Muscle of arm (tissue), 1 donor: ENCODE measurements at regions not wholly inside any gene's neighbourhood (a gene's known extent, or its start where the extent isn't known, plus 50 kb on each side); places are given as distances from the start of the nearest gene placed in this dataset.

Experiments
- DNase-seq: peaks from one replicate; pipeline ENCODE4 v3.0.0-alpha.2; 2013

DNA sequence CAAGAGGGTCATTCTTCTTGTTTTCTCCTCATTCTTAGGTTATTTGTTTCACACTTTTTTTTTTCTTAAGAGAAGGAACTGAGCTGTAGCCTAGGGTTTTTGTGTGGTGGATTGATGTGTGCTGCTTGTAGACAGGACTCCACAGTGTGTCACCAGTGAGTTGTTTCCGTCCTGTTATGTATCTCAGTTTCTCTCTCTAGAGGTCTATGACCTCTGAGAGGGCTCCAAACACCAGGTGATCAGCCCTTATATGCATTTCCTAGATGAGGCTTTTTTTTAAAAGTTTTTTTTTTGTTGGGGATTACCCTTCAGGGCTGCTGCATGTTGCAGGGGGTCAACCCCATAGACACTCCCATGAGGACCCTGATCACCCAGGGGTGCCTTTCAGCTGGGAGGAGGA lies 124.2 kb upstream of the MAST4 start:
- no peak for DNase-seq

DNA sequence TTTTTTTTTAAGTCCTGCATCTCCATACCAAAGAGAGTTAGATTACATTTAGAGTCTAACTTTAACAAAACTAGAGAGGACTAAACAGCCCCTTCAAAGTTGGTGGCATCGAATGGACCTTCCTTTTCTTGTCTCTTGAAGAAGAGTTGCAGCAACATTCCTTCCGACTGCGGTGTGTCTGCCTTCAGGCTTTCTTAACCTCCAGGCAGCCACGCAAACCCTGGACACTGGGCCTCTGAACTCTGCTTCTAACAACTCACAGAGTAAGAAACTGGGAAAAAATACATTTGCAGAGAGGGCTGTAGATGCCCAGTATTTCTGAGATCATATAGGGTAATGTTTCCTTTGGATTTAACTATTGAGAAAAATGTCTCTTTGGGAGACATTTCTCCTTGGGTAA lies 120.5 kb upstream of the MAST4 start:
- no peak for DNase-seq

DNA sequence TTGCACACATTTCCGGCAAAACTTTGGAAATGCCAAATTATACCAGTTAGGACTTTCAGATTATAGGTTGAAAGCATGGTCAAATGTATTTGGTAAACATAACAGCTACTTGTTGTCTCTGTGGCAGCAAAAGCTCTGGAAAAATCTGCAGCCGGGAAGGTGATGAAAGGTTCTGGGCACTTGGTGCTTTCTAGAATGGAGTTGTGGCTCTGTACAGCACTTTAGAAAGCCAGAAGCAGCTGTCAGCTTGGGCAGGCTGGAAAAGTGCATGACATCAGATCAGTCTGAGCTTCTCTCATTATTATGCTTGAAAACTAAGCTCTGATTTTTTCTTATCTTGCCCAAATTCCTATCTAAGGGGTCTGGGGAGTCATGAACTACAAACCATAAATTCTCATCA lies 118.6 kb upstream of the MAST4 start:
- DNase-seq: peak; percentile 7

DNA sequence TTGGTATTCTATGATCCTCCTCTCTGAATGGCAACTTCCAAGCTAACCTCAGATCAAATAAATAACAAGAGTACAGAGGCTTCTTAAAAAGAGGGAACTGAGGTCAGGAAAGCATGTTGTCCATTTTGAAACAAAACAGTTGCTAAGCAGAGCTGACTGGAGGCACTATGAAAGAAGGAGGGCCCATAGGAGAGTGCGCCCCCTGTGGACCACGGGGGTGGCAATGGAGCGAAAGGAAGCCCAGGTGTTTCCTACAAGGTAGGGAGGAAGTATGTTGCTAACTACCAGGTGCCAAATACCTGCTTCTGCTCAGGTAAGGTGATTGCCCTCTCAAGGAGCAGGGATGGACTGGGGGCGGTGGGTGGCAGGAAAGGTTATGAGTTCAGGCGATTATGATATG lies 101.8 kb upstream of the MAST4 start:
- no peak for DNase-seq

DNA sequence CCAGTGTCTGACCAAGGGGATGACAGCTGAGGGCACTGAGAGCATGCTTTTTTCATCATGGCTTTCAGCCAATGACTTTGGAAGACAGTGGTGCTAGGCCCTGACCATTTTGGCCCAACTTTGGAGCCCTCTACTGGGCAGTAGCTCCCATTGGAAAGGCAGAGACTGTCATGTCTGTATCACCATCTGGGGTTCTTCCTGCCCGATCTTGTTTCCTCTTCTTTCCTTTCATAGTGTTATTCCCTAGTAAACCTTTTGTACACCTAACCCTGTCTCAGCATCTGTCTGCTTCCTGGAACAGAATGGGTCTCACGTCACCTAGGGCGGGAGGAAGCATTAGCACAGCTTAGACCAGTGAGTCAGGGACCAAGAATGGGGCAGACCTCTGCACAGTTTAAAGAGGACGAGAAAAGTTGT lies 97.4 kb upstream of the MAST4 start:
- no peak for DNase-seq

DNA sequence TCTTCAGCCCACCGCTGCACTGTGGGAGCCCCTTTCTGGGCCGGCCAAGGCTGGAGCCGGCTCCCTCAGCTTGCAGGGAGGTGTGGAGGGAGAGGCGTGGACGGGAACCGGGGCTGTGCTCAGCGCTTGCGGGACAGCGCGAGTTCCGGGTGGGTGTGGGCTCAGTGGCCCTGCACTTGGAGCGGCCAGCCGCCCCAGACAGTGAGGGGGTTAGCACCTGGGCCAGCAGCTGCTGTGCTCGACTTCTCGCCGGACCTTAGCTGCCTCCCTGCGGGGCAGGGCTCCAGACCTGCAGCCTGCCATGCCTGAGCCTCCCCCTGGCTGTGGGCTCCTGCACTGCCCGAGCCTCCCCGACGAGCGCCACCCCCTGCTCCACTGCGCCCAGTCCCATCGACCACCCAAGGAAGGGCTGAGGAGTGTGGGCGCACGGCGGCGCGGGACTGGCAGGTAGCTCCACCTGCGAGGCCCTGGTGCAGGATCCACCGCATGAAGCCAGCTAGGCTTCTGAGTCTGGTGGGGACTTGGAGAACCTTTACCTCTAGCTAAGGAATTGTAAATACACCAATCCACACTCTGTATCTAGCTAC lies 92.9 kb upstream of the MAST4 start:
- DNase-seq: no peak

DNA sequence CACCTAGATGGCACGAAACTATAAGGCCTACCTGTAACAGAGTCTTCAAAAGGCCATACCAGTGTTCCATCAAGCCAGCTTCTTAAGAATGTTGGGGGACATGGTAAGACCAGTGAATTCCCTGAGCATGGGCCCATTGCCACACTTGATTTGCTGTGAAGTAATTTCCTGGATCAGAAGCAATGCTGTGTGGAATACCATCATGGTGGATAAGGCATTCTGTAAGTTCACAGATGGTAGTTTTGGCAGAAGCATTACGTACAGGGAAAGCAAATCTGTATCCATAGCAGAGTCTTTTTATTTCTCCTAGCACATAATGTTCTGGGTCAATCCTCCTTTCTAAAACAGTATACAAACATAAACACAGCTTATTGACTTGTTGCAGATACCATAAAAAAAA lies 89.1 kb upstream of the MAST4 start:
- no peak for DNase-seq

DNA sequence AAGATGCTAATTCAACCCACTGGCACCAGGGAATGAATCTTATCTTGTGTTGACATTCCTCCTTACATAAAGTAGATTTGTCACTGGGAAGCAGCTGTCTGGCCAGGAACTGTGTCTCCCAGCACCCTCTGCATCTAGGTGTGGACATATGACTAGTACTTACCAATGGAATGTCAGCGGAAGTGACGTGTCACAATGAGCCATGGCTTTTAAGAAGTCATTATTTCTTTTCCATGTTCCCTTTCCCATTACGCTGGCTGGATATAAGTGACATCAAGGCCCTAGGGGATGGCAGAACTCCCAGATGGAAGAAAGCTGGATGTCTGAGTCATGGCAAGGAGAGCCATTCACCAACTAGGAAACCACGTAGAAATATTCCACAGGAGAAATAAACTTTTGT lies 84.7 kb upstream of the MAST4 start:
- no peak for DNase-seq

DNA sequence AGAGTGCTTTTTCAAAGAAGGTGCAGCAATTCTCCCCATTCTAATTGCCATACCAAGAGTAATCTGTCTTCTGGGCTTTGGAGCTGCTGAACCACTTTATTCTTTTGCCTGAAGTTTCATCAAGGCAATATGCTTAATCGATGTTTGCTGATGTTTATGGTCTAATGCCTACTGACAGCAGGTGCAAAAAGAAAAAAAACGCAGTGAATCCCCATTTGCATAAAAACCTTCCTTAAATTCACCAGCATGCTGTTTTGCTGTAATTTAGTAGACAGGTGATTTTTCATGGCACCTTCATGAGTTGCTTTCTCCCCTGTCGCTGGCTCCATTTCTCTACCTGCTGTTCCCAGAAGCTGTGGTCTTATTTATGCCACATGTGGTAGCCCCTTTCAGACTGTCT lies 83.1 kb upstream of the MAST4 start:
- no peak for DNase-seq

DNA sequence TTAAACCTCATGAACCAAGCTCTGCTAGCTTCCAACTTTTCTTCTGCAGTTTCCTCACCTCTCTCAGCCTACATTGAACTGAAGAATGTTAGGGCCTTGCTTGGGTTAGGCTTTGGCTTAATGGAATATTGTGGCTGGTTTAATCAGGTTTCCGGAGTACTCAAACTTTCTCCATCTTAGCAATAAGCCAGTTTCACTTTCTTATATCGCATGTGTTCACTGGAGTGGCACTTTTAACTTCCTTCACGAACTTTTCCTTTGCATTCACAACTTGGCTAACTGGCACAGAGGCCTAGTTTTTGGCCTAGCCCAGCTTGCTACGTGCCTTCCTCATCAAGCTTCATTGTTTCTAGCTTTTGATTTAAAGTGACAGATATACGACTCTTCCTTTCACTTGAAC lies 81.0 kb upstream of the MAST4 start:
- DNase-seq: no peak

DNA sequence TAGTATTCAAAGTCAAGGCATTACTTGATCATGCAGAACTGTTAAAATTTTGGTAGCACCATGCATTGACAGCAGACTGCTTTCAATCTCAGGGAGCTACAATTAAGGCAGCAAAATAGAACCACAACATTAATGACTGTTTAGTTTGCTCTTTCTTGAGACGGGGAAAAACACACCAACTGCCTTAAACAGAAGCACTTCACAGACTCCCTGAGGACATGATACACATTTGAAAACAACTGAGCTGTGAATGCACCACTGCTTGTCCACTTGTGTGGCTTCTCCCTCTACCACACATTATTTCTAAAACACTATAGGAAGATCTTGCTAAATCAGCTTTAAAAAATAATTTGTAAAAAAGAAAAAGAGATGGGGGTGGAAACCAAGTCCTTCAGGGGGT lies 79.6 kb upstream of the MAST4 start:
- DNase-seq: no peak

DNA sequence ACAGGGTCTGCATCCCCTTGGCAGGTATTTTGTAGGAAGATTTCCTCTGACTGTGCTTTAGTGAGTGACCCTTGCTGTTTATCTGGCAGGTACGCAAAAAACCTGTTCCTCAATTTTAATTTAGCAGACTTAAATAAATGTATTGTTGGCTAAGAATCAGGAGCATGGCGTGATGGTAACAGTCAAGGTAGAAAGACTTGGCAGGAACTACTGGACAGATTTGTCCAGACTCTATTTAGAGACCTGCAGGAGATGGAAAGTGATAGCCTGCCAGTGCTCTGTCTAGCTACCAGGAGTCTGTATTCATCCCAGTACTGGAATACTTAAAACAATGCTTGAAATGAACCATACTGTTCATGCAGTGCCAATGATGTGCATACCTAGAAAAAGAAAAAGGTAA lies 78.8 kb upstream of the MAST4 start:
- no peak for DNase-seq

DNA sequence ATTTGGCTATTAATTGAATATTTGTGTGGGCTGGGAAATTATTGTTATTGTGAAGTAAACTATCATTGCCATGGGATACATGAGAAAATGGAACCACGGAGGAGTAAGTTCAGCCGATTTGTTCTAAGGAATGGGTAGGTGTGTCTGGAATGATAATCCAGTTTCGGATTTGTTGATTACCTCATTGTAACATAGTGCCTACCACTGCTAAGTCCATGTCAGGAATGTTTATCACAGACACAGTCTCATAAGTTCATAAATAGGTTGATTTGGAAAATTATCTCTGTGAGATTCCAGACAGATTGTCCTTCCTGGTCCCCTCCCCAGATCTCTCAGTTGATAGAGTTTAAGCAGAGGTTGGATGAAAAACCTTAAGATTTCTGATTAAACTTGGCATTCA lies 78.1 kb upstream of the MAST4 start:
- no peak for DNase-seq

DNA sequence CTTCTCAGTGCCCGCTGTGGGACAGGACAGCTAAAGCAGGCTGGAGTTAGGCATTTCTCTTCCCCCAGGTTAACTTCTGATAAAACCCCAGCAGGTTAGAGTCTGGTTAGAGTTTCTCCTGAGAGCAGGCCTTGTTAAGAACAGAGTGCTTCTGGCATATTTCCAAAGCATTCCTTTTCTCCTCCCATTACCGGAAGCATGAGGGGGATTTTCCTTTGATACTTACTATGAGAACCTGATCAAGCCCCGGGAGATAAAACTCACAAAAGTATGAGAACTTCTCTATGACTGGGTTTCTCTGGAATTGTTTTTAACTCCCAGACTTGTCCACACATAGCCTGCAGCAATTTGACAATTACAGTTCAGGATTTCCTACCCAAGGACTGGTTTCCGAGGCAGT lies 77.4 kb upstream of the MAST4 start:
- no peak for DNase-seq

DNA sequence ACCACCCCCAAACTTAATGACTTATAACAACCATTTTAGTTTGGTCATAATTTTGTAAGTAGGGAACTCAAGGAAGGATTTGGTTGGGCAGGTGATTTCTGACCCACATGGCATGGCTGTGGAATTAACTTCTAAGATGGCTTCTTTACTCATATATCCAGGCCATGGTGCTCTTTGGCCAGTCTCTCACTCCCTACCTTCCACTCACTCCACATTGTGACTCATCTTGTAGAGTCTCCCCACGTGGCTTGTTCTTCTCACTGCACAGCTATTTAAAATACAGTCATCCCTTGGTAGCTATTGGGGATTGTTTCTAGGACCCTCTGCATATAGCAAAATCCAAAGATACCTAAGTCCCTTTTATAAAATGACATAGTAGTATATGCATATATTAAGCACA lies 76.6 kb upstream of the MAST4 start:
- DNase-seq: no peak

DNA sequence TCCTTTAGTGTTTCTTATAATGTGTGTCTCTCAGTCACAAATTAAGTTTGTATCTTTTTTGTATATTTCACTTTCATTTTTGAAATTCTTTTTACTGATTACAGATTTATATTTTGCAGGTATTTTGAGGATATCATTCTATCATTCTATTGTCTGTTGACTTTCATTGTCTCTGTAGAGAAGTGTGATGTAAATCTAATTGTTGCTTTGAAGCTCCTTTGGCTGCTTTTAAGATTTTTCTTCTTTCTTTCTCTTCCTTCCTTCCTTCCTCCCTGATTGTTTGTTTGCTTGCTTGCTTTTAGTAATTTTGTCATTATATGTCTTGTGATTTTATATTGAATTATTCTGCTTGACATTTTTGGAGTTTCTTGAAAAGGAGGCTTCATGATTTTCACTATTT lies 75.3 kb upstream of the MAST4 start:
- DNase-seq: no peak

DNA sequence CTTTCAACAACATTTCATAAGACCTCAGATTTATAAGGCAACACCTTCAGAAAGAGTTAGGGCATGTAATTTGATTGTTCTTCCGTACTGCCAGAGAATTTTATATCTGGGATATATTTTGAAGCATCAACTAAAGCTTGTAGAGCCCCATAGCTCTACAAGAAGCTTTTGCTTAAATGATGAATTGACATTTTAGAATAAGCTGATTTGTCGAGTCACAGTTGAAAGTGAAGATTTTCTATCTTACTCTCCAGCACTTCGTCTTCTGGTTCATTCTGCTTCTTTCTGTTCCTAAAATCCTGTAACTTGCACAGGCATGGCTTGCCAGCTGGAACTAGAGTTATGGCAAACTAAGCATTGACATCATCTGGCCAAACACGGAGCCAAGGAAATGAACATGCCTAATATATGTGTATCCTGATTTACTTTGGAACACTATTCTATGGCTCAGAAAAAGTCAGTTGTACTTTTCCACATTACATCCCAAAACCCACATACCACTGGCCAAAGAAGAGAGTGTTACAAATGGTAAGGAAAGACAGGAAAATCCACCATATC lies 68.6 kb upstream of the MAST4 start:
- DNase-seq: peak; percentile 92

DNA sequence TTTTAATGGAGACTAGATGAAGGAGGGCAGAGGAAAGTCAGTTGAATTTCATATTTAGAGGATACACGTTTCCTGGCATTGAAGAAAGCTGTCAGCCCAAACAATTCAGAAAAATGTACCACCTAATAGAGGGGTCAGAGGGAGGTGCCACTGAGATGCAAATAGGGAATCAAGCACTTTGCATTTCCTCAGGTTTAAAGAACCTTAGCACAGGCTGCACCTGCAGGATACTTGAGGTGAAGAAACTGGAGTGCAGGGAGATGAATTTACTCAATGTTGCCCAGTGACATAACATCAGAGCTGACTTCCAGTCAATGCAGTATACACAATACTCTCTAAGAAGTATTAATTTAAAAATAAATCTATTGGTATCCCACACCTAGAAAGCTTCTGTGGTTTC lies 67.0 kb upstream of the MAST4 start:
- no peak for DNase-seq

DNA sequence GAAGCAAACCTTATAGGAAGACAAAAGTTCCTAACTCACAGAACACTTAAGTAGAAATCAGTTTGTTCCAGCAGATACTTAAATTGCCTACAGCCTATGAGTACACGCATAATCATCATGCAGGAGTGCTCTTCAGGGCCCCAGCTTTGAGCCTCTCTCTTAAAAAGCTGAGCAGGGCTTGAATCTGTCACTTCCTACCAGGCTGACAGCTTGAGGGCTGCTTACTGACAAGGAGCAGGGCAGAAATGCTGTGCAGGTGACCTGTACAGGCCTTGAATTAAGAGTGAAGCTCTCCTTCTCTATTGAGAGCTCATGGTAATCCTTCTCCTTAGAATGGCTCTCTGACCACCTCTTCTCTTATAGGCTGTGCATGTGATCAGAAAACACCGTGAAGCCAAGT lies 66.5 kb upstream of the MAST4 start:
- DNase-seq: no peak

DNA sequence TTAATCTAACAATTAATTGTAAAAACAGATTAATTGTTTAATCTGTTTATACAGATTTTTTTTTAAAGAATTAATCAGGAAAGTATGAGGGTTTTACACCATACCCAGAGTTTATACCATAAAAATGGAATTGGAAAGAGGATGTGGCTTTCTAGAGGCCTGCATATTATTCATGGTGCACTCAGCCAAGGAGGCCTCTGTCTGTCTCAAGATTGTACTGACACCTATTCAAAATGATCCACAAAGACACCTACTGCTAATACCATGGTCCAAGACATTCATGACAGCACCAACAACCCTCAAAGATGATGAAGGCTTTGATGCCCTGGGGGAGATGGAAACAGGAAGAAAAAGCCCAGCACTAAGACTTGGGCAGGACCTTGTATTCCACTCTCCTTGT lies 58.1 kb upstream of the MAST4 start:
- DNase-seq: no peak

DNA sequence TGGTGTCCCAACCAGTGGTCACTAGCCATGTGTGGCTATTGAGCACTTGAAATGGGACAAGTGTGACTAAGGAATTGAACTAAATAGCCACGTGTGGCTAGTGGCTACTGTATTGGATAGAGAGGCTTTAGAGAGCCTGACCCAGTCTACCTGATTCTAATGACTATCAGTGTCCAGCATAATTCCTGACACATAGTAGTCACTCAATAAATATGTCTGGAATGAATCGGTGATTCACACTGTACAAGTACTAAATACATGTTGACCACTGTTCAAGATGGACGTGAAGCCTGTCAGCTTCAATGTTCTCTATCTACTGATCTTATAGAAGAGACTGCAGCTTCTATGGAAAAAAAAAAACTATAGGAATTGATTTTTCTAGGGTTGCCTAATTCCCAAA lies 57.7 kb upstream of the MAST4 start:
- DNase-seq: no peak

DNA sequence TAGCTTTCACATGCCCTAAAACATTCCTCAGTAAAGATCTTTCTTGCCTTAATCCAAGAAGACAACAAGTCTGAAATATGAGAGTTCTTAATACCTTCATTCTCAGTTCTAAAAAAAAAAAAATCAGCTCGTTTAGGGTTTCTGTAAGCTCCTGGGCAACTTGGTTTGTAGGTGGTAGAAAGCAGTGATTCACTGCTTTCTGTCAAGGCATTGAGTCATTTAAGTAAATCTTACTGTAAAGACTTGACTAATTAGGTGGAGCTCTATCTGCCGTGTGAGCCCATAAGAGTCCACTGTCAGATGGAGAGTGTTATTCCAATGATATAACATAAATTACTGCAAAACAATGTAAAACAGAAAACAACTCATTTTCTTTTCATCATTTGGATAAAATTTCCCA lies 56.1 kb upstream of the MAST4 start:
- no peak for DNase-seq

DNA sequence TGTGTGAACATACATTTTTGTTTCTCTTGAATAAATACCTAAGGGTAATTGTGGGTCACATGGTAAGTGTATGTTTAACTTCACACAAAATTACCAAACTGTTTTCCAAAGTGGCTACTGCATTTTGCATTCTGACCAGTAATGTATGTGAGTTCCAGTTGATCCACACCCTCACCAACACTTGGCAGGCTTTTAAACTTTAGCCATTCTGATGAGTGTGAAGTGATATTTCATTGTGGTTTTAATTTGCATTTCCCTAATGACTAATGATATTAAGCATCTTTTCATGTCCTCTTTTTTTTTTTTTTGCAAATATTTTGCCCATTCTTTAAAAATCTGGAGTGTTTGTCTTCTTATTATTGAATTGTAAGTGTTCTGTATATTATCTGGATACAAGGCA lies 53.5 kb upstream of the MAST4 start:
- no peak for DNase-seq
